Neural cell (in vitro differentiated cells): ENCODE measurements at regions not wholly inside any gene's neighbourhood (a gene's known extent, or its start where the extent isn't known, plus 50 kb on each side); places are given as distances from the start of the nearest gene placed in this dataset.

Source experiments
- H2AFZ ChIP-seq: fragments of 200-600, 300-800 bp; sonication (generic), shearing (Covaris generic); 2 replicates; pipeline ENCODE4 v1.6.0; 2014; ENCODE audit warnings: low read depth, mild to moderate bottlenecking, antibody characterized with exemption, low read length, moderate library complexity
- H3F3A ChIP-seq: fragments of 200-600 bp; shearing (Covaris generic); 2 replicates; pipeline ENCODE4 v1.6.1; 2016; ENCODE audit warnings: mild to moderate bottlenecking, moderate library complexity, mixed read lengths, antibody characterized with exemption, low read length; ENCODE audit not compliant: insufficient read depth, poor library complexity, severe bottlenecking
- H3K27ac ChIP-seq: fragments of 200-600, 300-800 bp; sonication (generic), shearing (Covaris generic); 2 replicates; pipeline ENCODE4 v1.5.1; 2014; ENCODE audit warnings: mild to moderate bottlenecking, low read length, moderate library complexity
- H3K27me3 ChIP-seq: fragments of 300-800, 200-600 bp; sonication (generic), shearing (Covaris generic); 2 replicates; pipeline ENCODE4 v1.6.0; 2014; ENCODE audit warnings: mild to moderate bottlenecking, low read depth, low read length, moderate library complexity; ENCODE audit not compliant: insufficient read depth
- H3K36me3 ChIP-seq: fragments of 300-800, 200-600 bp; sonication (generic), shearing (Covaris generic); 2 replicates; pipeline ENCODE4 v1.5.1; 2014; ENCODE audit warnings: mild to moderate bottlenecking, antibody characterized with exemption, low read length, moderate library complexity; ENCODE audit not compliant: insufficient read depth
- H3K4me2 ChIP-seq: fragments of 300-800, 200-600 bp; sonication (generic), shearing (Covaris generic); 2 replicates; pipeline ENCODE4 v1.6.0; 2014; ENCODE audit warnings: mild to moderate bottlenecking, low read length
- H3K4me3 ChIP-seq: fragments of 300-800, 200-600 bp; sonication (generic), shearing (Covaris generic); 2 replicates; pipeline ENCODE4 v1.5.1; 2014; ENCODE audit warnings: mild to moderate bottlenecking, low read length, moderate library complexity
- H3K79me2 ChIP-seq: fragments of 200-600 bp; shearing (Covaris generic); replicated peaks from 2 replicates; pipeline ENCODE4 v1.6.0; 2014; ENCODE audit warnings: mild to moderate bottlenecking, low read length, moderate library complexity; ENCODE audit not compliant: insufficient read depth
- H3K9ac ChIP-seq: fragments of 300-800, 200-600 bp; sonication (generic), shearing (Covaris generic); 2 replicates; pipeline ENCODE4 v1.6.1; 2016; ENCODE audit warnings: mild to moderate bottlenecking, low read length, mixed read lengths
- H3K9me2 ChIP-seq: fragments of 200-600 bp; shearing (Covaris generic); 2 replicates; pipeline ENCODE4 v1.6.1; 2016; ENCODE audit warnings: mild to moderate bottlenecking, low read length, mixed read lengths; ENCODE audit not compliant: insufficient read depth
- H3K9me3 ChIP-seq: fragments of 200-600, 300-800 bp; sonication (generic), shearing (Covaris generic); 2 replicates; pipeline ENCODE4 v1.6.1; 2016; ENCODE audit warnings: mild to moderate bottlenecking, mixed run types, low read length, moderate library complexity, mixed read lengths
- H4K20me1 ChIP-seq: fragments of 200-600 bp; shearing (Covaris generic); 2 replicates; pipeline ENCODE4 v1.6.1; 2016; ENCODE audit warnings: mild to moderate bottlenecking, mixed run types; ENCODE audit not compliant: insufficient read depth
- CTCF ChIP-seq: fragments of 450-650 bp; IDR thresholded peaks from 2 replicates; pipeline ENCODE4 v1.5.1; 2014; ENCODE audit warnings: antibody characterized with exemption, mild to moderate bottlenecking, moderate library complexity; ENCODE audit not compliant: poor library complexity, severe bottlenecking
- EP300 ChIP-seq: fragments of 450-650 bp; conservative IDR thresholded peaks from 2 replicates; pipeline ENCODE4 v1.6.1; 2014; ENCODE audit warnings: antibody characterized with exemption, mild to moderate bottlenecking, moderate library complexity; ENCODE audit not compliant: poor library complexity, severe bottlenecking
- EZH2 ChIP-seq: fragments of 200-600, 300-800 bp; shearing (Covaris generic), sonication (generic); IDR thresholded peaks from 2 replicates; pipeline ENCODE4 v1.6.1; 2014; ENCODE audit warnings: antibody characterized with exemption, low read length, borderline replicate concordance, mild to moderate bottlenecking; ENCODE audit not compliant: insufficient read depth, poor library complexity, severe bottlenecking
- MXI1 ChIP-seq: fragments of 450-650 bp; conservative IDR thresholded peaks from 2 replicates; pipeline ENCODE4 v1.6.1; 2014; ENCODE audit warnings: antibody characterized with exemption, mild to moderate bottlenecking; ENCODE audit not compliant: poor library complexity, severe bottlenecking
- POLR2AphosphoS5 ChIP-seq: IDR thresholded peaks from 2 replicates; pipeline ENCODE4 v1.6.1; 2012
- RAD21 ChIP-seq: fragments of 450-650 bp; conservative IDR thresholded peaks from 2 replicates; pipeline ENCODE4 v1.6.1; 2014; ENCODE audit warnings: antibody characterized with exemption, mild to moderate bottlenecking, moderate library complexity
- REST ChIP-seq: IDR thresholded peaks from 2 replicates; pipeline ENCODE4 v1.6.1; 2012; ENCODE audit warnings: borderline replicate concordance
- SMC3 ChIP-seq: fragments of 450-650 bp; conservative IDR thresholded peaks from 2 replicates; pipeline ENCODE4 v1.6.1; 2014; ENCODE audit warnings: antibody characterized with exemption, mild to moderate bottlenecking, moderate library complexity; ENCODE audit not compliant: poor library complexity
- TAF1 ChIP-seq: IDR thresholded peaks from 2 replicates; pipeline ENCODE4 v1.6.1; 2012; ENCODE audit warnings: low read depth

GRCh38 chr12:116484807-116485206 lies 74.4 kb upstream of the MAP1LC3B2 start:
- H3K9ac ChIP-seq, result no peak overlapping the region
- H3K79me2 ChIP-seq, result no peaks in the 10 kb centered on the region
- H3F3A ChIP-seq, result no peaks in the 10 kb centered on the region
- H2AFZ ChIP-seq, result no peak overlapping the region
- H3K27ac ChIP-seq, result no peak overlapping the region
- H3K9me2 ChIP-seq, result no peaks in the 10 kb centered on the region
- no peaks in the 10 kb centered on the region for H3K27me3 ChIP-seq
- no peak overlapping the region for H3K4me3 ChIP-seq
- no peak overlapping the region for H3K4me2 ChIP-seq
- H3K9me3 ChIP-seq, result peaks cover 7% of the 10 kb centered on the region
- H4K20me1 ChIP-seq, result no peaks in the 10 kb centered on the region
- H3K36me3 ChIP-seq, result no peaks in the 10 kb centered on the region
- TF ChIP-seq RAD21 (no peak), SMC3 (no peak), TAF1 (no peak)

- no peaks in the 10 kb centered on the region for H3F3A ChIP-seq
- H3K9me3 ChIP-seq, result peaks cover 7% of the 10 kb centered on the region
- H2AFZ ChIP-seq, result no peak overlapping the region
- no peak overlapping the region for H3K4me2 ChIP-seq
- no peaks in the 10 kb centered on the region for H3K27me3 ChIP-seq
- H3K36me3 ChIP-seq, result no peaks in the 10 kb centered on the region
- no peak overlapping the region for H3K4me3 ChIP-seq
- no peaks in the 10 kb centered on the region for H3K79me2 ChIP-seq
- H3K9ac ChIP-seq, result no peak overlapping the region
- no peaks in the 10 kb centered on the region for H4K20me1 ChIP-seq
- no peaks in the 10 kb centered on the region for H3K9me2 ChIP-seq
- TF ChIP-seq EZH2 (no peak), MXI1 (no peak)
- H3K27ac ChIP-seq, result no peak overlapping the region
Measured at GRCh38 chr12:116489116-116489515, 70.1 kb upstream of the MAP1LC3B2 start.

GRCh38 chr12:116490471-116490870 lies 68.7 kb upstream of the MAP1LC3B2 start:
- Histone ChIP-seq H3F3A (no peaks in the 10 kb centered on the region), H3K36me3 (no peaks in the 10 kb centered on the region), H4K20me1 (no peaks in the 10 kb centered on the region), H3K9me2 (no peaks in the 10 kb centered on the region), H3K27ac (no peak overlapping the region), H2AFZ (no peak overlapping the region), H3K9ac (no peak overlapping the region), H3K4me2 (no peak overlapping the region), H3K9me3 (peaks cover 7% of the 10 kb centered on the region), H3K27me3 (no peaks in the 10 kb centered on the region), H3K79me2 (no peaks in the 10 kb centered on the region), H3K4me3 (no peak overlapping the region)
- TF ChIP-seq EP300 (no peak), MXI1 (no peak), REST (no peak), TAF1 (no peak), EZH2 (no peak), RAD21 (no peak), SMC3 (no peak), POLR2AphosphoS5 (no peak), CTCF (no peak)
